NT2/D1 (cell line): ENCODE measurements at regions not wholly inside any gene's neighbourhood (a gene's known extent, or its start where the extent isn't known, plus 50 kb on each side); places are given as distances from the start of the nearest gene placed in this dataset.

Source experiments
- SUZ12 ChIP-seq: IDR thresholded peaks from 2 replicates; pipeline ENCODE4 v1.6.1; 2011; ENCODE audit not compliant: insufficient read length, insufficient read depth; ENCODE audit errors: extremely low read depth
- YY1 ChIP-seq: IDR thresholded peaks from 2 replicates; pipeline ENCODE4 v1.6.1; 2011; ENCODE audit not compliant: insufficient read length, insufficient read depth
- ZNF274 ChIP-seq: IDR thresholded peaks from 2 replicates; pipeline ENCODE4 v1.6.1; 2011; ENCODE audit warnings: mild to moderate bottlenecking, low read depth, low read length

GRCh38 chr10:27383595-27384542 is 120.2 kb upstream of the RAB18 start:
- TF ChIP-seq ZNF274 = no peak
- TF ChIP-seq YY1 = no peak
- TF ChIP-seq SUZ12 = no peak
